Stimulated activated CD8-positive, alpha-beta memory T cell treated with anti-CD3 and anti-CD28 coated beads, Interleukin-7, amount 100 ng/mL, for 4 hours (primary cell): ENCODE measurements at regions not wholly inside any gene's neighbourhood (a gene's known extent, or its start where the extent isn't known, plus 50 kb on each side); places are given as distances from the start of the nearest gene placed in this dataset.

ENCODE experiments used
- DNase-seq, 2 donors: peaks; one replicate each; pipeline ENCODE4 v3.0.0-alpha.2; 2020; ENCODE audit warnings: low read depth in 2 of 2

GRCh38 chr3:17946619-17947018 is 204.2 kb upstream of the TBC1D5 start:
- DNase-seq: no peak

DNA sequence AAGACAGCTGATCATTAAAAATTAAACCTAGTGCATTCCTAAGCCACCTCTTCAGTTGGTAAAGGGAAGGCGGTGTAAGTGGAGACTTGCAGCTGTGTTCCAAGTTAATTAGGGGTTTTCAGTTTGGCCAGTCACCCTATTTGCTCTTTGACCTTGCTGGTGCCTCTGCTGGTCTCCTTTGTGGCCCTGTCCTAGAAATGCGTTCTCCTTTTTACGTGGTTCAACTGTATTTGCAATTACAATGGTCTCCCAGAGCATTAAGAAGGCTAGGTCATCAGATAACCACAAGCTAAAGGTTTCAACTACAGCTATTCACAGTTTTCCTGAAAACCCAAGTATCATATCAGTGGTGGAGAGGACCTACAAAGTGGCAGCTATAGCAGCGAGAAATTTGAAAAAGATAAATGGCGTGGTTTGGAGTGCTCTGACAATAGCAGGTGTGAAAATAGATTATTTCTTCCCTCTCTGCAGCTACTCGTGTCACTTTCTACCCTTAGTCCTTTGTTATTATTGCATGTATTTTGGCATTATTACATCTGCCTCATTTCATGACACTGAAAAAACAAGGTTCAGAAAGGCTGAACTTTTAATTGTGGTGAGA is 203.5 kb upstream of the TBC1D5 start:
- no peak for DNase-seq

DNA sequence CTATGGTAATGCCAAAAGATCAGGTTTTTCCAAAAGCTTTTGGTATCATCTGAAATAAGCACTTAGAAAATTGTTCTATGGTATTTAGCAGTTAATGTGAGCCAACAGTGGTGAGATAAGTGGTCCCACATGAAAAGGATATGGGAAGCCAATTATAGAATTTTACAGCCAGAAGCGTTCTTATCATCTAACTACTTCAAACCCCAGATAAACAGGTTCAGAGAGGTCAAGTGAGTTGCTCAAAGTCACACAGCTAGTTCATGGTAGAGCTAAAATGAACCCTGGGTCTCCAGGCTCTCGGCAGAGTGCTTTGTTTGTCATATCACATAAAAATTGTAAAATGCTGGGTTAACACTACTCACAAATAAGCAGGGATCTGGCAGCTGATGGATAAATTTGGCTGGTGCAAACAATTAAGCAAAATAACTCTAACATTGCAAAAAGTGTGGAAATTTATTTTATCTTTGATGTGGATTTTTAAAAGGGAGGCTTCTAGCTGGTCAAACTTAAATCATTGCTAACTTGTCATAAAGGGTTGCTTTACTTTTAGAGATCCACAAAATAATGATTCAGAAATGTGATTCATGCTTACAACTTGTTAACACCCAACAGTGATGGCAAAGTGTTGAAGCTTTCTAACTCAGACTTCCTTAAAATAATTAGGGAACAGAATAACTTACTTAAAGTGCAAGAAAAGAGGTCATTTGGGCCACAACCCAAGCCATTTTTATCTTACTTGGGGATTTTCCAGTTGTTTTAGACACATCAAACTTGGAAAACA is 202.8 kb upstream of the TBC1D5 start:
- no peak for DNase-seq

- DNase-seq: no peak
Observed at GRCh38 chr3:17942856-17943255, 200.4 kb upstream of the TBC1D5 start.

- no peak for DNase-seq
Observed at GRCh38 chr3:17941766-17942165, 199.3 kb upstream of the TBC1D5 start.

GRCh38 chr3:17941152-17941551 is 198.7 kb upstream of the TBC1D5 start:
- DNase-seq: no peak

DNA sequence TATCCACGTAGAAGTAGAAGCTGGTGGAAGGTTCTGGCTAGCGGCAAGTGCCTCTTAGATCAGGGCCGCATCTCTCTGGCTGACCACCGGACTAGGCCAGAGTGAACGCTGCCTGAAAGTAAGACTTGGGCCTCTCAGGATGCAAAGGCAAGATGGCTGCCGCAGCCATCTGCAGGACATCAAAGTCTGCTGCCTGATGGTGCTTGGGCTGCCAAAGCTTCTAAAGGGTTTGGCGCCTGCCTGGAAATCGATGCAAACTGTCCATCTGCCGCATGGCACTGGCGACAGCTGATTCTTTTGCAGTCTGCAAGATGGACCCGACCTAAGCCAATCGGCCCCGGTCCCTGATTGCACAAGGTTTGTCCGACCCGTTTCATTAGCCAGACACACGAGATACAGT is 196.7 kb upstream of the TBC1D5 start:
- no peak for DNase-seq

DNA sequence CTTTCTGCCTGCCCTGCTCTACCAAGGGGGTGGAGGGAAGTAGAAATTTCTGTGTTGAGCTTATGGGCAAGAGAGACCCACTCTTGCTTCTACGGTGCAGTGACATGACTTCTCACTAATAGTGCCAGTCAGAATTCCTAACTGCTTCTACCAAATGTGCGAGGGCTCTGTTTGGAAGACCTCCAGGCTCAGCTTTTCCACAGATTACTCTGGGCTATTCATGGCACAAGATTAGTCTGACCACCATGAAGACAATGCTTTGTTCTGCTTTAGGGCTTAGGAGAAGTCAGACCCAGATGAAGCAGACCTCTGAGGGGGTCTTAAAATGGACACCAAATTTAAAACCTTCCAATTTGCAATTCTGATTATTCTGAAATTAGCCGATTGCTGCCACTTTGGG is 195.9 kb upstream of the TBC1D5 start:
- no peak for DNase-seq

DNA sequence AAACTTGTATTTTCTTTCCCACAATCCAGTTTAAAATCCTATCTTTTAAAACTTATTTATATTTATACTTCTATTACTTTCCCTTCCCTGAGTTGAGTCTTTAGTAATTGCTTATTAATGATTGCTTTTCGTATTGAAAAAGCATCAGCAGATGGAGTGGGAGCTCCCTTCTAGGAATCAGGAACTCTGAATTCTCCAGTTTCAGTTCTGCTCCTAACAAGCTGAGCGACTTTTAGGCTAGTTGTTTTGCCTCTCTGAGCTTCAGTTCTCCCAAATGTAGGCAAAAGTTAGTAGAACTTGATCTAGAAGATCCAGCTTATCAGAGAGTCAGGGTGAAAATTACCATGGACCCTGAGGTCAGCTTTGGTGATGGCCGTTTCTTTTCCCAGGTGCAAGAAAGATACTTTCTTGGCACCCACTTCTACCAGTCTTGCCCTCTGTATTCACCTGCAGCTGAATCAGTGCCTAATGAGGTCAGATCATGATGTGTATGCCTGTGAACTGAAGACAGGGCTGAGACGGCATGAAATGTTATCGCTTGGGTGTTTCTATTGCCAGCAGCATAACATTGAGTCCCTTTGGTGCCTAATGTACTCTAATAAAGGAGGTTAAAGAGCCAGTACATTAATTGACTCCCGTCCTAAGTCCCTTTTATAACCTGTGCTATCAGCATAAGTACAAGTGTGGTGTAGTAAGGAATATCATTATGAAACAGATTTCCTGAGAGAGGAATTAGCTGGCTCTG is 194.5 kb upstream of the TBC1D5 start:
- DNase-seq: no peak

GRCh38 chr3:17935222-17935621 is 192.8 kb upstream of the TBC1D5 start:
- DNase-seq: no peak

DNA sequence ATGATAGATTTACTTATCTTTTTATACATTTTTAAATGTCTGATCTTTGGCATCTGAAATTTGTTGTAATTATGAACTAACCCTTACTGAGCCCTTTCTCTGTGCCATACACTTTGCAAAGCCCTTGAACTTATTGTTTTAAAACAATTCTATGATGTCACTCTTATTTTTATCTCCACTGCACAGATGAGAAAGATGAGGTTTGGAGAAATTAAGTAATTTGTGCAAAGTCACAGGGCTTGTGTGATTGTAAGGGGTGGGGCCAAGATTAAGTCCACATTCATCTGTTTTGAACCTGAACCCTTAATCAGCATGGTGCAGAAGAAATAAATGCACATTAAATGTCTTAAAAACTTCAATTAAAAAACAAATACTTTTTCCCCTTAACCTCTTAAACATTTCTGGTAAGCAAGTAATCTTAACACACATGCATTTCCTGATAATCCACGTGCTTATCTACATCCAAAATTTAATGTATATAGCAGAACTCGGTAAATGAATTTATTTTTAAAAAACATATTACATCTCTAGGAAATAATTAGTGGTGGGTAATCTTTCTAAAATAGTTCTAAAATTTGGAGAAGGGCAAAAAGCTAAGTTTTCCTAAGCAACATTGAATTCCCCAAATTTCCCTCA is 189.8 kb upstream of the TBC1D5 start:
- DNase-seq: no peak

DNA sequence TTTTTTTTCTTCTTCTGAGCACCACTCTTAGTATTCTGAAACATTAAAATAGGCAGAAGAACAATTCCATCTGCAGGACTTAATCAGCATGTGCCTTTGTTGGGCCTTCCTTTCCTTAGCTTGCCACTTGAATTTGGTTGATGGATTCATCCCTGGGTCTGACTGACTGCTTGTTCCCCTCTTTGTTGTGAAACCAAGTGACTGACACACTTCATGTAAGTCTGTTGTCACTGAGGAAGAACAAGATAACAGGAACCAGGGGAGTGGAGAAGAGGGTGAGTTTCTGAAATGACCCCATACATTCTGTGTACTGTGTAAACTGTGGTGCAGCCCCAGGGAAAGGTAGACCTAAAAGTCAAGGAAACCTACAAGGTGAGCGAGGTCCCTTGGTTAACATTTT is 188.7 kb upstream of the TBC1D5 start:
- DNase-seq: no peak

DNA sequence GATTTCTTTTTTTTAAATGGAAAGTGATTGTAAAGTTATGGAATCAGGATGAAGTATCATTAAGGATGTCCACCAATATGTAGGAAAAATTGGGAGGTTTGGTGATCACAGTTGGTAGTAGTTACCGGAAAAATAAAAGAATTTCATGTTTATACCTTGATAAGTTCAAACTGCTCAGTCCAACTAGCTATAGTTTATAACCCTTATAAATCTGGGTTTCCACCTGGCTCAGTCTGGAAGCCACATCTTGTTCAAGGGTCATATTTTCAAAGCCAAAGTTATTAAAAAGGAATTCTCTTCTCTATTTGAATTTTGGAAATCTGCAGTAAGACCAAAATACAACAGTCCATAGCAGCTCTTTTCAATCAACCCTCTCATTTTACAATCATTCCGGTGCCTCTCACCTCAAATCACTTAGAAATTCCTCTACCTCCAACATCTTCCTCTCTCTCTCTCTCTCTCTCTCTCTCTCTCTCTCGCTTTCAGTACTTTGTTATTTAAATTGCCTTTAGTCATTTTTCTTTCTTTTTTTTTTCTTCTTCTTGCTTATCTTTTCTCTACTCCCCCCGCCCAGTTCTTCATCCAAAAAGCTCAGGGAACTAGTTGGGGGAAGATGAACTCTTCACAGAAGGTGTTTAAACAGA is 186.2 kb upstream of the TBC1D5 start:
- no peak for DNase-seq

- DNase-seq: no peak
Observed at GRCh38 chr3:17927036-17927435, 184.6 kb upstream of the TBC1D5 start.

DNA sequence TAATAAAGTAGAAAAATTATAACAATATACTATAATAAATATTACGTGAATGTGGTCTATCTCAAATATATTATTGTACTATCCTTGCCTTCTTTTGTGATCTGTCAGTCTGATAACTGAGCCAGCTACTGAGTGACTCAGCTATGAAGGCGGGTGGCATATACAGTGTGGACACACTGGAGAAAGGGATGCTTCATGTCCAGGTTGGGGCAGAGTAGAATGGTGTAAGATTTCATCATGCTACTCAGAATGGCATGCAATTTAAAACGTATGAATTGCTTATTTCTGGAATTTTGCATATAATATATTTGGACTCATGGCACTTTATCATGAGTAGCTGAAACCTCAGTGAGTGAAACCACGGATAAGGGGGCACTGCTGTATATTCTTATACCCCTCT is 172.9 kb upstream of the TBC1D5 start:
- DNase-seq: no peak

DNA sequence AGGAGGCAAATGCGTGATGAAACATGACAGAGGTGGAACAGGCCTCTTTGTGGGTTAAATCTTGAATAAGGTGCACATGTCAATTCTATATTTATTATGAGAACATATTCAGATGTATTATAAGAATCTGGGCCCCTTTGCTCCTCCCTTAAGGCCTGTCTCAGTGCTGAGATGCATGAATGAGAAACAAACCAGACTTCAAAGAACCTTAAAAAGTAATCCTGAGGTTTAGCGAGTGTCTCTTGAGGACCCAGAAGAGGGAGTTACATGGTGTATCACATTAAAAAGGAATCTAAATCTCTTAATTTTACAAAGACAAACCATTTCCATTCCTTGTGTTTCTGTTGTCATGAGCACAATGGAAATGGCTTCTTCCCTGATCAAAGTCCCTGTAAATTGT is 170.9 kb upstream of the TBC1D5 start:
- DNase-seq: no peak

- no peak for DNase-seq
Observed at GRCh38 chr3:17911986-17912760, 169.7 kb upstream of the TBC1D5 start.

- no peak for DNase-seq
Observed at GRCh38 chr3:17910922-17911321, 168.5 kb upstream of the TBC1D5 start.

- no peak for DNase-seq
Observed at GRCh38 chr3:17909714-17910113, 167.3 kb upstream of the TBC1D5 start.

- no peak for DNase-seq
Observed at GRCh38 chr3:17908399-17909191, 166.2 kb upstream of the TBC1D5 start.
